Femur (tissue), 1 donor: ENCODE measurements at regions not wholly inside any gene's neighbourhood (a gene's known extent, or its start where the extent isn't known, plus 50 kb on each side); places are given as distances from the start of the nearest gene placed in this dataset.

Experiments
- DNase-seq: peaks from one replicate; pipeline ENCODE4 v3.0.0-alpha.2; 2017

GRCh38 chr14:41403360-41403759 lies 203.3 kb upstream of the LRFN5 start:
- DNase-seq = no peak

- DNase-seq = no peak
Observed at GRCh38 chr14:41397926-41398325, 208.8 kb upstream of the LRFN5 start.

DNA sequence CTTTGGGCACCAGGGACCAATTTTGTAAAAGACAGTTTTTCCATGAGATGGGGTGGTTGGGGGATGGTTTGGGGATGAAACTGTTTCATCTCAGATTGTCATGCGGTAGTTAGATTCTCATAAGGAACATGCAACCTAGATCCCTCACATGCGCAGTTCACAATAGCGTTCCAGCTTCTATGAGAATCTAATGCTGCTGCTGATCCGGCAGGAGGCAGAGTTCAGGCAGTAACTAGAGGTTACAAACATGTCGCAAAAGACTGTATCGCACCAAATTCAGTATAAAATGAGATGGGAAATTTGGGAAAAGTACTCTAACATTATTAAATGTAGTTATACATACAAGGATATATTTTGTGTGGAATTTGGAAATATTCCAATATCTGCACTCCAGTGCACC lies 213.2 kb upstream of the LRFN5 start:
- DNase-seq = no peak

GRCh38 chr14:41392226-41392625 lies 214.4 kb upstream of the LRFN5 start:
- DNase-seq = no peak

DNA sequence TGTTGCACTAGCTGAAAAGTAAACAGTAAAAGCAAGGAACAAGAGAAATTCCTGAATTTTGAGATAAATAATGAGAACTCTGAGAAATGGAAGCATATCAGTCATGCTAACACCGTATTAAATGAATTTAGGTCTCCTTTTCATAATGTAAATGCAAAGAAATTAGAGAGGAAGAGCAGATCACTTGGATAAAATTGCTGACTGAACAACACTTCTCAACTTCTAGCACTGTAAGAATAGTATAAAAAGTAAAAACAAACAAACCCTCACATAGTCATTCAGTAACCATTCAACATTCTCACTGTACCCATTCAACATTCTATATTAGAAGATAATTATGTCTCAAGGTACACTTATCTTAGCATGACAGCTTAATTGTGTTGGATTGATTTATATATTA lies 217.3 kb upstream of the LRFN5 start:
- DNase-seq = no peak

GRCh38 chr14:41385797-41386196 lies 220.9 kb upstream of the LRFN5 start:
- DNase-seq = no peak

- no peak for DNase-seq
Observed at GRCh38 chr14:41380017-41380416, 226.7 kb upstream of the LRFN5 start.

- DNase-seq = no peak
Observed at GRCh38 chr14:41378526-41378925, 228.2 kb upstream of the LRFN5 start.

DNA sequence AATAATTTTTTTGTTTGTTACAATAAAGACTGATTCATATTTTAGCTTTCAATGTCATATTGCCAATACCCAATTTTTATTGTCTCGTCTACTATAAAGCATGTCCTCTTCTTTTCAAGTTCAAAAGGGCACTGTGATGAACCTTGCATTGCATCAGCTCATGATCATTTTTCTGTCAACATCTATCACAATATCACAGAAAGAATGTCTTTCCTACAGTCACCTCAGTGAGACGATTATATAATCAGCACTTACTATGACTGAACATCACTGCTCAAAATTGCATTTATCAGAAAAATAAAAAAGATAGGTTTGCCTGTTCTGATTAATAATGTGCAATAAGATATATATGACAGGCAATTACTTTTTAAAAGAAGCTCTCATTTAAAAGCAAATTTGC lies 228.7 kb upstream of the LRFN5 start:
- no peak for DNase-seq

DNA sequence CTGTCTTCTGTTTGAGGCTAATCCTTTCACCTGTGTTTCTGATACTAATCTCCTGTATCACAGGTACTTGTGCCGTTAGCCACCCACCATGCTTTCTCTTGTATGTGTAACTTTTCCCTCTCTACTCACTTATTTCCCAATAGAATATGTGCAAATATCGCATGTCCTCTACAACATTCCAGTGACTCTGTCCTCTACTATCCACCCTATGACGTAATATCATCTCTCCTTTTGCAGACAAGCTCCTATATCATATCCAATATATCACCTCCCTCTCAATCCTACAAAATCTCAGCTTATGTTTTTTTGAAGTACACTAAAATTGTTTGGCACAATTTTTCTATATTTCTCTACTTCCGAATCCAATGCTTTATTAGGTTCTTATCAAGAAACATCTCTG lies 232.6 kb upstream of the LRFN5 start:
- no peak for DNase-seq

DNA sequence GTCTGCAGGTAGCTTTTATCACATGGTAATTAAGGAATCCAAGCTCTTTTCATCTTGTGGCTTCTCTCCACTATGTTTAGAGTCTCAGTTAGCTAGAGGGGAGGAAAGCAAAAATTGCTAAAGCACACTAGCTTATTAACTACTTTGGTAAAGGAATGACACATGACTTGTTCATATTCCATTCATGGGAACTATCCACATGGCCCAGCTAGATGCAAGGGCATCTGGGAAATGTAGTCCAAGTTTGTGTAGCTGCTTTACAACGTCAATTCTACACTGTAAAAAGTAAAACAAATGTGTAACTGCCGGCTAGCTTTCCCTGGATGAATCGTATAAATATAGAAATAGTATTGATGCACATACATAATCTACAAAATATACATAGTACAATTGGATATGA lies 244.5 kb upstream of the LRFN5 start:
- no peak for DNase-seq

- no peak for DNase-seq
Observed at GRCh38 chr14:41360126-41360525, 246.6 kb upstream of the LRFN5 start.

DNA sequence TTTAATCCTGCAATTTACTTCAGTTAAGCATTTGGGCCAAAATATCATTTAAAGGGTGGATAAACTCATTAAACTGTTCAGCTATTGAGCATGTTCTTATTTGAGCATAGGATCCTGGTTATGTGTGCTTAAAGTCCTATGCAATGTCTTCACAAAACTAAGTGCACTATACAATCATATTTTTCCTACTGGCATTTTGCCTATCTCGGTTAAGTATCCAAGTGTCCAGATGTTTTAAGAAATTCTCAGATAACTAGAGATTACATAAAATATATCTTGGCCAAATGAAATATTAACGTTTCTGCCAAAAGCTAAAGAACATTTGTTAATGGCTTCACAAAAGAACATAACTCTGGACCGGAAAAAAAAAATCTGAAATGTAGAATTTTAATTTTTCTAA lies 250.8 kb upstream of the LRFN5 start:
- DNase-seq = no peak

DNA sequence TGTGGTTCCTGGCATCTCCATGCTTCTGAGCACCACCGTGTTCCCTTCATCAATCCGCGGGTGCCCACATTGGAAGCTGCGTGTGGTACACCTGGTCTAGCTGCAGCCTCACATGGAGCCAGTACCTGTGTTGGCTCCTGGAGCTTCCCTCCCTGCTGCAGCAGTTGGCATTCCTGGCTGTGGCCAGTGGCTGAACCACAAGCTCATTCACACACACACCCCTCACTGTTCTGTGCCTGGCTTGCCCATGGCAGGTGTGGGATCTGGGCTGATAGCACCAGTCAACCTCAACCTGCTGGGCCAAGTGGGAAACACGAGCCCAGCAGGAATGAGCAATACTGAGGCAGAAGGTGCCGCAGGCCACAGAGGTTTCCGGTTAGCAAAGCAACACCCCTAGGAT lies 256.2 kb upstream of the LRFN5 start:
- no peak for DNase-seq

DNA sequence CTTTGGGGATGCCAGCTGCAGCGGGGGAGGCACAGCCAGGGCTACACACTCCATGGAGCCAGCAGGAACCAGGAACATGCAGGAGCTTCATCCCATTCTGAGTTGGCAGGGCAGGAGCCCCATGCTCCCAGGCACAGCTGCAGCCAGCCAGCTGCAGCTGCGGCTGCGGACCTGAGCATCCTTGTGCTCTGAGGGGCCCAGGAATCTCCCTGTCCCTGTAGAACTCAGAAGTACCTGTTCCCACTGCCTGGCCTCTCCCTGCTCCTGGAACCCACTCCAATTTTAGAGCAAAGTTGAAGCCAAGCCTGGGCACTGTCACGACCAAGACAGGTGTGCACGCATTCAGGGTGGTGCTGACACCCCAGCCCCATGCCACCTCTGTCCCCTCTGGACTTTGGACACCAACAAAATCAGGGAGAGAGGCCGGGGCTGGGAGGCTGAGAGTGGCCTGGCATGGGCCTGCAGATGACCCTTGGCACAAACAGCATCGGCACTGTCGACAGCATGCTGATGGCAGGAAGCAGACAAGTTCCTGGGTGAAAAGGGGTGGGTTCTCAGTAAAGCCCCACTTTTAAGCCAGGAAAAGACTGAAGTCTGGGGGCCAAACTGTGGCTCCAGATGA lies 257.3 kb upstream of the LRFN5 start:
- no peak for DNase-seq

GRCh38 chr14:41343857-41344256 lies 262.8 kb upstream of the LRFN5 start:
- DNase-seq = no peak

GRCh38 chr14:41313196-41313595 lies 293.5 kb upstream of the LRFN5 start:
- DNase-seq = no peak

- no peak for DNase-seq
Observed at GRCh38 chr14:41303506-41303905, 303.2 kb upstream of the LRFN5 start.

- DNase-seq = no peak
Observed at GRCh38 chr14:41302776-41303175, 303.9 kb upstream of the LRFN5 start.

- no peak for DNase-seq
Observed at GRCh38 chr14:41299924-41300323, 306.8 kb upstream of the LRFN5 start.

DNA sequence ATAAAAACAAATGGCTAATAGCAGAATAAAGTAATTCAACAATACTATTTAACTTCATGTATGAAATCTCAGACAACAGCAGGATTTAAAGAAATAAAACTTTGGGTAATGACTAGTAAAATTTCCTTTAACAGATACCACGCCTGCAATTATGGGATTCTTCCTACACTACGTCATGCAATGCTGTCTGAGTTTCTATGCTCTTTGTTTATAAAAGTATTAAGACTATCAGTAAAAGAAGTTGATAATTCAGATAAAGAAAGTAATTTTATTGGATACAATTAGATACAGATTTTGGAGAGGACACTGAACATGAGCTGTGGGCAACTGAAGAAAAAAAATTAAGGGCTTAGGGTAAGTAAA lies 308.4 kb upstream of the LRFN5 start:
- no peak for DNase-seq

GRCh38 chr14:41297576-41298327 lies 308.9 kb upstream of the LRFN5 start:
- DNase-seq = no peak

DNA sequence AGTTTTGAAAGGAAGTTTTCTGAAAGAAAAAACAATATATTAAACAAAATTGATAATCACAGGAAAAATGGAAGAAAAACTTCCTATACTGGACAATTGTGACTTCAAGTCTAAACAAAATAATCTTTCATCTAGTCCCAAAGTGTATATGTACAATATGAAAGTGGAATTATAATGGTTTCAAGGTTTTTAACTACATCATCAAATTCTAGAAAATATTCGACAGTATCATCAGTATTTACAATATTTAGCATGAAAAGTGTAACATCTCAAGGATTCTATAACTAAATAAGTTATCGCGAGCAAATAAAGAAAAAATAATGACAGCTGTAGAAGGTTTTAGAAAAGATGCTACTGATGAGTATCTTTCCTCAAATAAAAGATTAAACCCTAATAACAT lies 310.9 kb upstream of the LRFN5 start:
- no peak for DNase-seq

- no peak for DNase-seq
Observed at GRCh38 chr14:41289025-41289424, 317.7 kb upstream of the LRFN5 start.

DNA sequence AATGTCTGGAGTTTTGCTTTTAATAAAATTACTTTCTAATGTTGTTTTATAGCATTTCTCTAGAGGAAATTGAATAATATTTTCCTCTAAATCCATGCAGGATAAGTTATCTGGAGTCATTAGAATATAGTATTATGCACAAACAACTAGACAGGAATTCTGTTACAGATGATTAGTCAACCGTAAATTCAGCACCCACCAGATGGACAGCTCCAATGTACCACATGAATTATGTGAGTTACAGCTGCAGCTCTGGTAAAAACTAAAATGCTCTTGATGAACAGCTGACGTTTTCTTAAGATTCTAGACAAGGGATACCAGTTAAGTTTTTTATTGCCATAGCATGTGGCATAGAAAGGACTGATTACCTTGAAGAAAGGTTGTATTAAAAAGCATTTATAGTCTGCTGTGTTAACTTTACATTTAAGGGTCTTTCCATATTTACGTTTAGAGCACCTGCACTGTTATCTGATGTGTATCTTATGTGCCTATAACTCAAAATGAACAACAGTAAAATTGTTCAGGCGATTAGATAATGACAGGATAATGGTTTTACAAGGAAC lies 321.4 kb upstream of the LRFN5 start:
- peak; percentile 43 for DNase-seq
